Spleen (tissue), 7 donors: ENCODE measurements at regions not wholly inside any gene's neighbourhood (a gene's known extent, or its start where the extent isn't known, plus 50 kb on each side); places are given as distances from the start of the nearest gene placed in this dataset.

Source experiments
- CTCF ChIP-seq, 11 experiments: fragments of 200-600 bp in 7 of 11; fragments of 450-650 bp in 4 of 11; sonication (generic) in 4 of 11; IDR thresholded peaks in 8 of 11; conservative IDR thresholded peaks in 3 of 11; 1 replicate in 7 of 11; 2 replicates in 4 of 11; pipeline versions ENCODE4 v1.4.0 to v1.8.0; 2016 to 2021; ENCODE audit warnings: antibody characterized with exemption in 11 of 11, inconsistent platforms in 4 of 11, mild to moderate bottlenecking in 1 of 11
- POLR2A ChIP-seq, 3 donors: fragments of 450-650 bp; IDR thresholded peaks; one replicate each; pipeline ENCODE4 v1.5.1; 2017; ENCODE audit warnings: antibody characterized with exemption in 3 of 3, mild to moderate bottlenecking in 1 of 3
- POLR2AphosphoS5 ChIP-seq, 3 donors: sonication (generic); formaldehyde crosslinking; IDR thresholded peaks; one replicate each; pipeline ENCODE4 v1.5.1; 2017; ENCODE audit warnings: antibody characterized with exemption in 3 of 3
- donor health status: DM: no; HTN: no; CAD: no; lungs with moderate emphysema.
- donor health status: DM: no; HTN: no; CAD: no.
- donor health status: DM: no; HTN: no; CAD: no.

- TF ChIP-seq CTCF (IDR thresholded peaks at IDR 0.05 in 8 of 11, conservative IDR thresholded peaks at IDR 0.05 in 3 of 11): no peak
- no peak for TF ChIP-seq POLR2AphosphoS5 (IDR thresholded peaks at IDR 0.05)
- no peak for TF ChIP-seq POLR2A (IDR thresholded peaks at IDR 0.05)
Observed at GRCh38 chr13:104310861-104311260, 1244.6 kb upstream of the SLC10A2 start.
